HCT116 (cell line): ENCODE measurements at regions not wholly inside any gene's neighbourhood (a gene's known extent, or its start where the extent isn't known, plus 50 kb on each side); places are given as distances from the start of the nearest gene placed in this dataset.

Experiments used
- ATAC-seq: fragments of 200-7000 bp; cut with Tn5 transposase; 2 replicates; pipeline ENCODE4 v1.9.1; 2020; ENCODE audit warnings: mild to moderate bottlenecking, moderate library complexity
- BruUV-seq: library from RNA; stranded (reverse); fragments of 400-500 nt; replicated peaks from 2 replicates; lab custom pipeline; 2021; lab: Mats Ljungman, UMichigan
- CTCF ChIA-PET: fragments of 300-600 bp; sonication (Branson Sonifier 250); formaldehyde crosslinking; loops from one replicate; lab custom pipeline; 2021; ENCODE audit warnings: antibody characterized with exemption; lab: Charles Lee
- POLR2A ChIA-PET: fragments of 300-600, 350-600 bp; sonication (Branson Sonifier 250); formaldehyde crosslinking; loops from one replicate; lab custom pipeline; 2021; ENCODE audit warnings: antibody characterized with exemption; lab: Charles Lee
- RAD21 ChIA-PET, 2 experiments: fragments of 300-600 bp; sonication (Branson Sonifier 250); formaldehyde crosslinking; loops; one replicate each; lab custom pipeline; 2023; ENCODE audit warnings: low total read pairs in 2 of 2; ENCODE audit not compliant: uncharacterized antibody in 2 of 2, unreplicated experiment in 2 of 2, low non-redundant PET in 1 of 2; lab: Charles Lee
- DNase-seq: peaks from one replicate; pipeline ENCODE4 v3.0.0-alpha.2; 2010; ENCODE audit warnings: low read depth, low spot score
- H2AFZ ChIP-seq: fragments of 200-600 bp; shearing (Covaris generic), sonication (generic); 2 replicates; pipeline ENCODE4 v1.6.1; 2017; ENCODE audit warnings: low read depth, mixed run types, mixed read lengths, antibody characterized with exemption, low read length; ENCODE audit not compliant: poor library complexity, severe bottlenecking
- H3K27ac ChIP-seq: 2 replicates; pipeline ENCODE4 v1.5.1; 2012; ENCODE audit warnings: low read depth, low read length
- H3K27me3 ChIP-seq: fragments of 200-600 bp; sonication (generic); 2 replicates; pipeline ENCODE4 v1.6.1; 2016; ENCODE audit warnings: mixed run types, low read length, mixed read lengths; ENCODE audit not compliant: insufficient read depth
- H3K36me3 ChIP-seq, 2 experiments: fragments of 200-500 bp in 1 of 2; fragments of 200-600 bp in 1 of 2; sonication (Bioruptor generic) in 1 of 2; sonication (generic) in 1 of 2; 2 replicates each; pipeline versions ENCODE4 v1.5.1 to v1.6.1; 2014 to 2016; ENCODE audit warnings: low read length in 2 of 2, inconsistent platforms in 1 of 2, mixed read lengths in 1 of 2, mixed run types in 1 of 2; ENCODE audit not compliant: insufficient read depth in 2 of 2, control insufficient read depth in 1 of 2
- H3K4me1 ChIP-seq, 2 experiments: fragments of 200-600 bp in 1 of 2; sonication (generic) in 1 of 2; 2 replicates each; pipeline versions ENCODE4 v1.5.1 to v1.6.1; 2012 to 2017; ENCODE audit warnings: low read length in 2 of 2, inconsistent platforms in 1 of 2, mild to moderate bottlenecking in 1 of 2, mixed read lengths in 1 of 2, mixed run types in 1 of 2, moderate library complexity in 1 of 2; ENCODE audit not compliant: insufficient read depth in 2 of 2, control insufficient read depth in 1 of 2
- H3K4me2 ChIP-seq: fragments of 200-600 bp; sonication (generic); 2 replicates; pipeline ENCODE4 v1.6.1; 2017; ENCODE audit warnings: mixed run types, low read length, mixed read lengths
- H3K4me3 ChIP-seq, 2 experiments: fragments of 200-600 bp in 1 of 2; sonication (generic) in 1 of 2; replicated peaks in 1 of 2; 2 replicates each; pipeline ENCODE4 v1.5.1; 2011 to 2016; ENCODE audit warnings: low read length in 2 of 2, control low read depth in 1 of 2, low read depth in 1 of 2, mild to moderate bottlenecking in 1 of 2, mixed read lengths in 1 of 2, mixed run types in 1 of 2
- H3K79me2 ChIP-seq: fragments of 200-600 bp; sonication (generic); 2 replicates; pipeline ENCODE4 v1.6.1; 2017; ENCODE audit warnings: mild to moderate bottlenecking, mixed run types, low read length, moderate library complexity, mixed read lengths; ENCODE audit not compliant: insufficient read depth
- H3K9ac ChIP-seq: fragments of 200-600 bp; sonication (generic); 2 replicates; pipeline ENCODE4 v1.6.1; 2016; ENCODE audit warnings: low read length, mixed read lengths
- H3K9me2 ChIP-seq: fragments of 200-600 bp; sonication (generic), shearing (Covaris generic); 2 replicates; pipeline ENCODE4 v1.6.1; 2017; ENCODE audit warnings: mixed run types, mild to moderate bottlenecking, moderate library complexity; ENCODE audit not compliant: insufficient read depth
- H3K9me3 ChIP-seq, 2 experiments: fragments of 200-500 bp in 1 of 2; fragments of 200-600 bp in 1 of 2; sonication (Bioruptor generic) in 1 of 2; sonication (generic) in 1 of 2; 2 replicates each; pipeline ENCODE4 v1.6.1; 2014 to 2017; ENCODE audit warnings: low read length in 2 of 2, mixed read lengths in 2 of 2, inconsistent platforms in 1 of 2, low read depth in 1 of 2, mild to moderate bottlenecking in 1 of 2, mixed run types in 1 of 2, moderate library complexity in 1 of 2; ENCODE audit not compliant: control insufficient read depth in 1 of 2, insufficient read depth in 1 of 2
- H4K20me1 ChIP-seq: fragments of 200-600 bp; sonication (generic), shearing (Covaris generic); 2 replicates; pipeline ENCODE4 v1.6.1; 2017; ENCODE audit warnings: mixed run types, mild to moderate bottlenecking, moderate library complexity; ENCODE audit not compliant: insufficient read depth
- CBX3 ChIP-seq: IDR thresholded peaks from 2 replicates; pipeline ENCODE4 v1.6.1; 2012; ENCODE audit warnings: low read depth
- CEBPB ChIP-seq: IDR thresholded peaks from 2 replicates; pipeline ENCODE4 v1.6.1; 2012; ENCODE audit warnings: low read depth
- EGR1 ChIP-seq: IDR thresholded peaks from 2 replicates; pipeline ENCODE4 v1.6.1; 2012; ENCODE audit warnings: low read depth
- EZH2 ChIP-seq: fragments of 200-600 bp; sonication (generic); IDR thresholded peaks from 2 replicates; pipeline ENCODE4 v1.6.1; 2017; ENCODE audit warnings: antibody characterized with exemption, mixed run types
- EZH2phosphoT487 ChIP-seq: fragments of 200-600 bp; IDR thresholded peaks from 2 replicates; pipeline ENCODE4 v1.6.1; 2018; ENCODE audit warnings: antibody characterized with exemption, borderline replicate concordance
- FOSL1 ChIP-seq: IDR thresholded peaks from 2 replicates; pipeline ENCODE4 v1.6.1; 2012; ENCODE audit warnings: low read depth
- JUND ChIP-seq: IDR thresholded peaks from 2 replicates; pipeline ENCODE4 v1.6.1; 2012
- MAX ChIP-seq: IDR thresholded peaks from 2 replicates; pipeline ENCODE4 v1.6.1; 2012
- POLR2A ChIP-seq: IDR thresholded peaks from 2 replicates; pipeline ENCODE4 v1.7.0; 2011; ENCODE audit warnings: borderline replicate concordance; ENCODE audit not compliant: insufficient read depth, insufficient read length; ENCODE audit errors: extremely low read depth
- RAD21 ChIP-seq: IDR thresholded peaks from 2 replicates; pipeline ENCODE4 v1.6.1; 2012; ENCODE audit warnings: low read depth, mild to moderate bottlenecking
- REST ChIP-seq: IDR thresholded peaks from 2 replicates; pipeline ENCODE4 v1.6.1; 2012; ENCODE audit warnings: low read depth
- SIN3A ChIP-seq: IDR thresholded peaks from 2 replicates; pipeline ENCODE4 v1.6.1; 2012; ENCODE audit warnings: low read depth
- ZBTB33 ChIP-seq: IDR thresholded peaks from 2 replicates; pipeline ENCODE4 v1.6.1; 2011; ENCODE audit warnings: mild to moderate bottlenecking, low read length, moderate library complexity; ENCODE audit not compliant: insufficient replicate concordance; ENCODE audit errors: extremely low read depth
- ZFX ChIP-seq: fragments of 450-650 bp; IDR thresholded peaks from 2 replicates; pipeline ENCODE4 v1.6.1; 2017
- ZNF274 ChIP-seq: fragments of 200-500 bp; sonication (Bioruptor generic); IDR thresholded peaks from 2 replicates; pipeline ENCODE4 v1.6.1; 2014; ENCODE audit warnings: mild to moderate bottlenecking, low read depth, low read length, inconsistent platforms
- intact Hi-C: fragments of 100-400 bp; cut with micrococcal nuclease; formaldehyde crosslinking; loops from 2 replicates; pipeline ENCODE4 v1.10.0; 2022

- intact Hi-C loops: no loop called here
- H3K4me2 ChIP-seq: no peak overlapping the region
- no peak for TF ChIP-seq CEBPB
- no peak for TF ChIP-seq EGR1
- no peak for TF ChIP-seq RAD21
- TF ChIP-seq ZBTB33: no peak
- TF ChIP-seq ZNF274: no peak
- TF ChIP-seq POLR2A: no peak
- no peak for TF ChIP-seq JUND
- H3K27ac ChIP-seq: no peak overlapping the region
- no peaks in the 10 kb centered on the region for H3K79me2 ChIP-seq
- no peaks in the 10 kb centered on the region for H4K20me1 ChIP-seq
- no peak overlapping the region for H3K4me3 ChIP-seq
- no peaks in the 10 kb centered on the region for H3K9me3 ChIP-seq
- ATAC-seq (no peak), DNase-seq (no peak)
- POLR2A ChIA-PET: no interaction called here
- H3K9me2 ChIP-seq: no peaks in the 10 kb centered on the region
- BruUV-seq: no TSS peak
- CTCF ChIA-PET: no interaction called here
- no peaks in the 10 kb centered on the region for H3K27me3 ChIP-seq
- H3K4me1 ChIP-seq: no peaks in the 10 kb centered on the region
- RAD21 ChIA-PET: no interaction called here
- H3K36me3 ChIP-seq: no peaks in the 10 kb centered on the region
- H3K9ac ChIP-seq: no peak overlapping the region
- no peak overlapping the region for H2AFZ ChIP-seq
These were observed 159.1 kb upstream of the KCNK2 start for GRCh38 chr1:214923278-214923915.

- H3K4me1 ChIP-seq: no peaks in the 10 kb centered on the region
- CTCF ChIA-PET: no interaction called here
- no peak overlapping the region for H3K9ac ChIP-seq
- H3K27ac ChIP-seq: no peak overlapping the region
- intact Hi-C loops: no loop called here
- no peak overlapping the region for H3K4me3 ChIP-seq
- no peak overlapping the region for H3K4me2 ChIP-seq
- H3K36me3 ChIP-seq: no peaks in the 10 kb centered on the region
- RAD21 ChIA-PET: no interaction called here
- POLR2A ChIA-PET: no interaction called here
- H4K20me1 ChIP-seq: no peaks in the 10 kb centered on the region
- DNase-seq: no peak
- BruUV-seq: no TSS peak
- H3K79me2 ChIP-seq: no peaks in the 10 kb centered on the region
- no peak for ATAC-seq
- H2AFZ ChIP-seq: no peak overlapping the region
- no peaks in the 10 kb centered on the region for H3K9me2 ChIP-seq
- H3K9me3 ChIP-seq: no peaks in the 10 kb centered on the region
- H3K27me3 ChIP-seq: no peaks in the 10 kb centered on the region
- TF ChIP-seq SIN3A (no peak), EZH2phosphoT487 (no peak), JUND (no peak), CBX3 (no peak), EZH2 (no peak), POLR2A (no peak), MAX (no peak), ZFX (no peak), FOSL1 (no peak), REST (no peak)
These were observed 154.7 kb upstream of the KCNK2 start for GRCh38 chr1:214927796-214928195.
